GM18502 (cell line): ENCODE measurements at regions not wholly inside any gene's neighbourhood (a gene's known extent, or its start where the extent isn't known, plus 50 kb on each side); places are given as distances from the start of the nearest gene placed in this dataset.
"Not testable (repeated sequence)": the region's sequence is repeated elsewhere in the genome, so short reads cannot be mapped to it uniquely, and the experiment has no call there.

Source experiments
- ATAC-seq: cut with Tn5 transposase; IDR thresholded peaks from one replicate; pipeline ENCODE4 v1.9.1; 2021; ENCODE audit warnings: mild to moderate bottlenecking; ENCODE audit not compliant: unreplicated experiment, poor library complexity

GRCh38 chrX:65837875-65838549 is 170.6 kb downstream of the MSN start:
- no peak for ATAC-seq

- no peak for ATAC-seq
Observed at GRCh38 chrX:65831268-65831667, 163.8 kb downstream of the MSN start.

GRCh38 chrX:65828599-65828998 is 161.1 kb downstream of the MSN start:
- ATAC-seq = no peak

- not testable (repeated sequence) for ATAC-seq
Observed at GRCh38 chrX:65825226-65825625, 157.8 kb downstream of the MSN start.

GRCh38 chrX:65821721-65822496 is 154.5 kb downstream of the MSN start:
- peak; percentile 76 for ATAC-seq

GRCh38 chrX:65819983-65820382 is 152.5 kb downstream of the MSN start:
- ATAC-seq = not testable (repeated sequence)

- no peak for ATAC-seq
Observed at GRCh38 chrX:65813245-65813644, 145.8 kb downstream of the MSN start.

GRCh38 chrX:65811558-65812228 is 144.2 kb downstream of the MSN start:
- no peak for ATAC-seq
